OCI-LY3 (cell line): ENCODE measurements at regions not wholly inside any gene's neighbourhood (a gene's known extent, or its start where the extent isn't known, plus 50 kb on each side); places are given as distances from the start of the nearest gene placed in this dataset.

Source experiments
- H2AFZ ChIP-seq: fragments of 200-600, 300-600 bp; shearing (Covaris generic); 2 replicates; pipeline ENCODE4 v1.6.0; 2014; ENCODE audit warnings: antibody characterized with exemption, low read depth, low read length
- H3K27ac ChIP-seq: fragments of 200-600, 300-600 bp; sonication (generic); 2 replicates; pipeline ENCODE4 v1.5.1; 2014; ENCODE audit warnings: mild to moderate bottlenecking, low read length, moderate library complexity, mixed read lengths
- H3K27me3 ChIP-seq: fragments of 200-600, 300-600 bp; sonication (generic); 2 replicates; pipeline ENCODE4 v1.6.1; 2014; ENCODE audit warnings: low read depth, low read length, mixed read lengths
- H3K36me3 ChIP-seq: fragments of 200-600, 300-600 bp; sonication (generic); replicated peaks from 2 replicates; pipeline ENCODE3; 2014; ENCODE audit warnings: low read depth, low read length, mixed read lengths
- H3K4me1 ChIP-seq: fragments of 300-600, 200-600 bp; sonication (generic); 2 replicates; pipeline ENCODE4 v1.6.1; 2014; ENCODE audit warnings: low read length, mixed read lengths
- H3K4me2 ChIP-seq: fragments of 200-600, 300-600 bp; sonication (generic); 2 replicates; pipeline ENCODE4 v1.6.1; 2014; ENCODE audit warnings: low read length, mixed read lengths
- H3K4me3 ChIP-seq: fragments of 300-600, 200-600 bp; sonication (generic); 2 replicates; pipeline ENCODE4 v1.5.1; 2014; ENCODE audit warnings: antibody characterized with exemption, mild to moderate bottlenecking, low read length, moderate library complexity
- H3K79me2 ChIP-seq: fragments of 300-600, 200-600 bp; shearing (Covaris generic); 2 replicates; pipeline ENCODE4 v1.6.1; 2014; ENCODE audit warnings: mild to moderate bottlenecking, low read length, mixed read lengths
- H3K9ac ChIP-seq: fragments of 300-600, 200-600 bp; shearing (Covaris generic); 2 replicates; pipeline ENCODE4 v1.6.0; 2014; ENCODE audit warnings: mild to moderate bottlenecking, low read length, moderate library complexity
- H3K9me3 ChIP-seq: fragments of 200-600, 300-600 bp; shearing (Covaris generic); 2 replicates; pipeline ENCODE4 v1.6.1; 2014; ENCODE audit warnings: low read length, mixed read lengths; ENCODE audit not compliant: insufficient read depth
- H4K20me1 ChIP-seq: fragments of 200-600, 300-600 bp; sonication (generic); 2 replicates; pipeline ENCODE4 v1.6.1; 2016; ENCODE audit warnings: low read length, mixed read lengths; ENCODE audit not compliant: insufficient read depth
- EZH2phosphoT487 ChIP-seq: fragments of 200-600 bp; shearing (Covaris generic); IDR thresholded peaks from 2 replicates; pipeline ENCODE4 v1.6.1; 2018; ENCODE audit warnings: antibody characterized with exemption, mixed run types, low read depth
- TF ChIP-seq, protein P1 (sequence below): fragments of 200-600, 300-600 bp; sonication (generic); IDR thresholded peaks from 2 replicates; pipeline ENCODE4 v1.5.1; 2014; ENCODE audit warnings: antibody characterized with exemption, low read length, low read depth

DNA sequence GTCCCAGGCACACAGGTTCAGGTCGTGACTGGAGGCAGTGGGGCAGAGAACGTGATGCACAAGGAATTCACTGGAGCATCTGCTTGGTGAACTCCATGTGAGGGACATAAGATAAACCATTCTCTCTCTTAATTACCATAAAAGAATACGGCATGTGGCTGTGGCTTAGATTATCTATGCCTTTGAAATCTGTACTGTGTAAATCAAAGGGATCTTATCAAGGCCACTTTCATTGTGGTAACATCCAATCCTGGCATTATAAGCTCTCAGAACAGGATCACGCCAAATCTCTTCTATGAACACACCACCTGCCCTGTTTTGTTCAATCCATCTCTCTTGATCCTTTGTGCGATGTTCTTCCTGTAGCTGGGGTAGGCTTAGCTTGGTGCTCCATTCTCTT, 192.3 kb downstream of the SPATA18 start:
- no peak overlapping the region for H3K9ac ChIP-seq
- H3K27ac ChIP-seq: no peak overlapping the region
- no peaks in the 10 kb centered on the region for H3K4me1 ChIP-seq
- H4K20me1 ChIP-seq: no peaks in the 10 kb centered on the region
- no peaks in the 10 kb centered on the region for H3K36me3 ChIP-seq
- no peaks in the 10 kb centered on the region for H3K9me3 ChIP-seq
- no peaks in the 10 kb centered on the region; the same call in 1 of the 2 replicates for H3K27me3 ChIP-seq
- TF ChIP-seq EZH2phosphoT487: no peak
- TF ChIP-seq, protein P1, sequence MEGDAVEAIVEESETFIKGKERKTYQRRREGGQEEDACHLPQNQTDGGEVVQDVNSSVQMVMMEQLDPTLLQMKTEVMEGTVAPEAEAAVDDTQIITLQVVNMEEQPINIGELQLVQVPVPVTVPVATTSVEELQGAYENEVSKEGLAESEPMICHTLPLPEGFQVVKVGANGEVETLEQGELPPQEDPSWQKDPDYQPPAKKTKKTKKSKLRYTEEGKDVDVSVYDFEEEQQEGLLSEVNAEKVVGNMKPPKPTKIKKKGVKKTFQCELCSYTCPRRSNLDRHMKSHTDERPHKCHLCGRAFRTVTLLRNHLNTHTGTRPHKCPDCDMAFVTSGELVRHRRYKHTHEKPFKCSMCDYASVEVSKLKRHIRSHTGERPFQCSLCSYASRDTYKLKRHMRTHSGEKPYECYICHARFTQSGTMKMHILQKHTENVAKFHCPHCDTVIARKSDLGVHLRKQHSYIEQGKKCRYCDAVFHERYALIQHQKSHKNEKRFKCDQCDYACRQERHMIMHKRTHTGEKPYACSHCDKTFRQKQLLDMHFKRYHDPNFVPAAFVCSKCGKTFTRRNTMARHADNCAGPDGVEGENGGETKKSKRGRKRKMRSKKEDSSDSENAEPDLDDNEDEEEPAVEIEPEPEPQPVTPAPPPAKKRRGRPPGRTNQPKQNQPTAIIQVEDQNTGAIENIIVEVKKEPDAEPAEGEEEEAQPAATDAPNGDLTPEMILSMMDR: no peak
- no peak overlapping the region for H3K4me2 ChIP-seq
- no peak overlapping the region for H3K4me3 ChIP-seq
- no peaks in the 10 kb centered on the region for H3K79me2 ChIP-seq
- no peak overlapping the region for H2AFZ ChIP-seq

DNA sequence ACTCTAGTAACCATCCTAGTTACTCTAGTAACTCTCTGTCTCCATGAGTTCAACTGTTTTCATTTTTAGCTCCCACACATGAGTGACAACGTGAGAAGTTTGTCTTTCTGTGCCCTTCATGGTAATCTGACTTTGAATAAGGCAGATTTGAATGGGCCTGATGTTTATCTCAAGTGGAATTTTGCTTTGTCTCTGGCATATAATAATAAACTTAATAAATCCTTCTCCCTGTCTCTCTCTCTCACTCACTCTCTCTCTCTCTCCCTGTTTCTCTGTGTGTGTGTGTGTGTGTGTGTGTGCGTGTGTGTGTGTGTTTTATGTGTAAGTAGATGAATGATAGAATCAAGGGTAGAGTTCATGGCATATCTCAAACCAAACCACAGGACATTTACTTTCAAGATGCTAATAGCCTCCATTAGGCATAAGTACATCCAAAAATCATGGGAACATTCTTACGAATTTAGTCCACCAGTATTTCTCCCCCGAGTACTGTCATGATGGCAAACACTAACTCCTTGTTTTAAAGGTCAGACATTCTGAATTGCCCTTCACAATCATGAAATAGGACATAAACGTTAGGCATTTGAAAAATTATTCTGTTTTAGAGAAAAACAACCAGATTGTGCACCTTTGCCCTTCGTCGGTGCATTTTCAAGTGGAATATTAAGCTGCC, 193.1 kb downstream of the SPATA18 start:
- H3K9ac ChIP-seq: no peak overlapping the region
- H4K20me1 ChIP-seq: no peaks in the 10 kb centered on the region
- H3K27me3 ChIP-seq: no peaks in the 10 kb centered on the region; the same call in 1 of the 2 replicates
- no peaks in the 10 kb centered on the region for H3K4me1 ChIP-seq
- H3K27ac ChIP-seq: no peak overlapping the region
- H3K36me3 ChIP-seq: no peaks in the 10 kb centered on the region
- H3K79me2 ChIP-seq: no peaks in the 10 kb centered on the region
- H3K9me3 ChIP-seq: no peaks in the 10 kb centered on the region
- H3K4me3 ChIP-seq: no peak overlapping the region
- H2AFZ ChIP-seq: no peak overlapping the region
- no peak overlapping the region for H3K4me2 ChIP-seq
- TF ChIP-seq, protein P1: no peak
- no peak for TF ChIP-seq EZH2phosphoT487

DNA sequence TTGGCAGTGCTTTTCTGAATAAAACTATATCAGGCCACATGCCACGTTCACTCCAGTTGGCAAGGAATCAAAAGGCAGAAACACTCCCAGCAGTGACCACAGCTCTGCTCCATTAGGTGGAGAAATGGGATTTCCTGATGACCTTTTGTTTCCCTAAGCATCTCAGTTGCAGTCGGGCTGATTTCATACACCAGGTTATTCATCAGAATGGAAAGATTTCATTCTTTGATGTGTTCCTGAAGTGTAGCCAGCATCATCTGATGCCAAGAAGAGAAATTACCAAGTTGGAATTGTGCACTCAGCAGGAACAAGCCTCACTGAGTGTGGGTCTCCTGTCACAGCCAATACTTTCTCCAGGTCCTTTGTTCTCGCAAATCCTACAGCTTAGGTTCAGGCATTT, 193.7 kb downstream of the SPATA18 start:
- no peaks in the 10 kb centered on the region for H4K20me1 ChIP-seq
- no peaks in the 10 kb centered on the region; the same call in 1 of the 2 replicates for H3K27me3 ChIP-seq
- H3K79me2 ChIP-seq: no peaks in the 10 kb centered on the region
- H2AFZ ChIP-seq: no peak overlapping the region
- no peaks in the 10 kb centered on the region for H3K4me1 ChIP-seq
- TF ChIP-seq, protein P1: no peak
- no peak for TF ChIP-seq EZH2phosphoT487
- no peak overlapping the region for H3K27ac ChIP-seq
- no peak overlapping the region for H3K4me2 ChIP-seq
- H3K4me3 ChIP-seq: no peak overlapping the region
- no peaks in the 10 kb centered on the region for H3K9me3 ChIP-seq
- no peak overlapping the region for H3K9ac ChIP-seq
- H3K36me3 ChIP-seq: no peaks in the 10 kb centered on the region

- H3K27ac ChIP-seq: no peak overlapping the region
- no peaks in the 10 kb centered on the region for H3K4me1 ChIP-seq
- H3K4me3 ChIP-seq: no peak overlapping the region
- TF ChIP-seq, protein P1: no peak
- TF ChIP-seq EZH2phosphoT487: no peak
- H2AFZ ChIP-seq: no peak overlapping the region
- no peaks in the 10 kb centered on the region for H3K9me3 ChIP-seq
- no peaks in the 10 kb centered on the region for H3K36me3 ChIP-seq
- H3K4me2 ChIP-seq: no peak overlapping the region
- no peaks in the 10 kb centered on the region for H4K20me1 ChIP-seq
- no peak overlapping the region for H3K9ac ChIP-seq
- H3K79me2 ChIP-seq: no peaks in the 10 kb centered on the region
- H3K27me3 ChIP-seq: no peaks in the 10 kb centered on the region; the same call in 1 of the 2 replicates
Observed at GRCh38 chr4:52246827-52247226, 195.7 kb downstream of the SPATA18 start.
